Stomach (tissue), 8 donors: ENCODE measurements at regions not wholly inside any gene's neighbourhood (a gene's known extent, or its start where the extent isn't known, plus 50 kb on each side); places are given as distances from the start of the nearest gene placed in this dataset.

ENCODE experiments used
- DNase-seq, 2 donors: peaks; one replicate each; pipeline versions ENCODE4 v3.0.0 to v3.0.0-alpha.2; 2013 to 2019
- H3K27ac ChIP-seq, 5 donors: fragments of 200-600 bp in 4 of 5; sonication (generic) in 4 of 5; one replicate each; pipeline ENCODE4 v1.5.1; 2013 to 2019; ENCODE audit warnings: mild to moderate bottlenecking in 1 of 5, moderate library complexity in 1 of 5
- H3K27me3 ChIP-seq, 3 donors: fragments of 200-600 bp; sonication (generic); one replicate each; pipeline ENCODE4 v1.5.1; 2017 to 2019; ENCODE audit warnings: mixed run types in 1 of 3
- H3K36me3 ChIP-seq, 4 donors: fragments of 200-600 bp; sonication (generic); 1 replicate in 3 of 4; 2 replicates in 1 of 4; pipeline ENCODE4 v1.5.1; 2016 to 2019
- H3K4me1 ChIP-seq, 4 donors: fragments of 200-600 bp; sonication (generic); one replicate each; pipeline ENCODE4 v1.5.1; 2016 to 2019
- H3K4me3 ChIP-seq, 4 donors: fragments of 200-600 bp; sonication (generic) in 3 of 4; one replicate each; pipeline ENCODE4 v1.5.1; 2016 to 2019; ENCODE audit warnings: mild to moderate bottlenecking in 1 of 4
- H3K9me3 ChIP-seq, 4 donors: fragments of 200-600 bp; sonication (generic); one replicate each; pipeline ENCODE4 v1.5.1; 2016 to 2019
- EP300 ChIP-seq: sonication (generic); formaldehyde crosslinking; IDR thresholded peaks from one replicate; pipeline ENCODE4 v1.6.1; 2017; ENCODE audit warnings: antibody characterized with exemption
- POLR2A ChIP-seq, 4 donors: fragments of 450-650 bp; IDR thresholded peaks; one replicate each; pipeline ENCODE4 v1.6.1; 2016; ENCODE audit warnings: antibody characterized with exemption in 4 of 4, control low read depth in 2 of 4, mild to moderate bottlenecking in 1 of 4, moderate library complexity in 1 of 4
- POLR2AphosphoS5 ChIP-seq, 3 donors: sonication (generic); formaldehyde crosslinking; IDR thresholded peaks; one replicate each; pipeline ENCODE4 v1.6.1; 2016; ENCODE audit warnings: antibody characterized with exemption in 3 of 3
- WGBS, 5 donors: extraction: QIAGEN DNeasy Blood & Tissue Kit in 3 of 5; methylation state at CpG; one replicate each; pipeline versions ENCODE4 v1.1.5 to v1.1.7; 2013 to 2018; 5-methylcytosine and 5-hydroxymethylcytosine counted together
- intact Hi-C: fragments of 100-400 bp; cut with DNase I; formaldehyde crosslinking; loops from one replicate; pipeline ENCODE4 v1.15.1; 2023; ENCODE audit warnings: low total_unique reads
- TF ChIP-seq, protein P1 (sequence below), 7 experiments: fragments of 450-650 bp in 4 of 7; fragments of 200-600 bp in 3 of 7; sonication (generic) in 3 of 7; IDR thresholded peaks; one replicate each; pipeline ENCODE4 v1.5.1; 2016 to 2019; ENCODE audit warnings: antibody characterized with exemption in 7 of 7, control low read depth in 2 of 7, mild to moderate bottlenecking in 1 of 7
- donor health status: healthy with polysubstance abuse.
- donor health status: Bipolar disorder and iron deficiency.
- donor health status: healthy.

DNA sequence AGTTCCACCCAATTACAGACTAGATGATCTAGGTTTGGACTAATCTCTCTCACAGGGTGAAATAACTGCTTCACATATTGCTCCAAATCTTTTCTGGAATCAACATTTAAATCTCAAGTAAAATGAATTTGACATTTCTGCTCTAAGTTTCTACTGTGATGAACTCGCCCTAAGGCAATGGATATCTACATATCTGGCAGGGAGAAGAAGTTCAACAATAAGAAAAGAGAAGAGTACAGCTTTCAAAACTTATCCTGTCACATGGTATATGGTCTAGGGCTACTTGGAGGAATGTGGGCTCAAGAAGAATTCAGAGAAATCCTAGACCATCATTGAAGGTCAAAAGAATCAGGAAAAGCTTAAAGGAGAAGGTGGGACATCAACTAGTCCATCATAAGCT lies 440.2 kb downstream of the MBD2 start:
- Histone ChIP-seq H3K27me3 (no peaks in the 10 kb centered on the region), H3K36me3 (no peaks in the 10 kb centered on the region), H3K9me3 (no peaks in the 10 kb centered on the region), H3K4me3 (no peak overlapping the region), H3K4me1 (no peaks in the 10 kb centered on the region), H3K27ac (no peak overlapping the region)
- DNase-seq: no peak
- intact Hi-C loops: no loop called here
- WGBS, 5 donors: 69 to 91% (median 75%) methylated on average over 1 of the region's 1 CpG
- no peak for TF ChIP-seq POLR2A (IDR thresholded peaks at IDR 0.05)
- TF ChIP-seq, protein P1, sequence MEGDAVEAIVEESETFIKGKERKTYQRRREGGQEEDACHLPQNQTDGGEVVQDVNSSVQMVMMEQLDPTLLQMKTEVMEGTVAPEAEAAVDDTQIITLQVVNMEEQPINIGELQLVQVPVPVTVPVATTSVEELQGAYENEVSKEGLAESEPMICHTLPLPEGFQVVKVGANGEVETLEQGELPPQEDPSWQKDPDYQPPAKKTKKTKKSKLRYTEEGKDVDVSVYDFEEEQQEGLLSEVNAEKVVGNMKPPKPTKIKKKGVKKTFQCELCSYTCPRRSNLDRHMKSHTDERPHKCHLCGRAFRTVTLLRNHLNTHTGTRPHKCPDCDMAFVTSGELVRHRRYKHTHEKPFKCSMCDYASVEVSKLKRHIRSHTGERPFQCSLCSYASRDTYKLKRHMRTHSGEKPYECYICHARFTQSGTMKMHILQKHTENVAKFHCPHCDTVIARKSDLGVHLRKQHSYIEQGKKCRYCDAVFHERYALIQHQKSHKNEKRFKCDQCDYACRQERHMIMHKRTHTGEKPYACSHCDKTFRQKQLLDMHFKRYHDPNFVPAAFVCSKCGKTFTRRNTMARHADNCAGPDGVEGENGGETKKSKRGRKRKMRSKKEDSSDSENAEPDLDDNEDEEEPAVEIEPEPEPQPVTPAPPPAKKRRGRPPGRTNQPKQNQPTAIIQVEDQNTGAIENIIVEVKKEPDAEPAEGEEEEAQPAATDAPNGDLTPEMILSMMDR (IDR thresholded peaks at IDR 0.05): no peak

DNA sequence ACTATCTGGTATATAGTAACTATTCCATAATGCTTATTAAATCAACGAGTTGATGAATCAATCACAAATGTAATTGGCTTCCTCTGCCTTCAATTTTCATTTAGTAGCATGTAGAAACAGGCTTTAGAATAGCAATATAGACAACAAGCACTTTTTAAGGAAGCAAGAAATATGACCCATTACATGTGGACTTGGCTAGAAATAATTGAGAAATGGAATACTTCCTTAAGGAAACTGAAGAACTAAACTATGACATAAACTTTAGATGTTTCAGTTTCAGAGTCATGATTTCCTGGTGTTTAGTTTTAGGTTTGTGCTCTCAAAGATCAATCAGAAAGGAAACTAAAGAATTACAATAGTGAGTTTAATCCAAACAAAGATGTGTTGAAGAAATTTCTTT lies 443.8 kb downstream of the MBD2 start:
- H3K4me3 ChIP-seq: no peak overlapping the region
- no peak overlapping the region for H3K27ac ChIP-seq
- H3K9me3 ChIP-seq: no peaks in the 10 kb centered on the region
- no peaks in the 10 kb centered on the region for H3K27me3 ChIP-seq
- no peaks in the 10 kb centered on the region for H3K36me3 ChIP-seq
- TF ChIP-seq, protein P1 (IDR thresholded peaks at IDR 0.05): no peak
- TF ChIP-seq POLR2AphosphoS5 (IDR thresholded peaks at IDR 0.05): no peak
- no peak for TF ChIP-seq POLR2A (IDR thresholded peaks at IDR 0.05)
- TF ChIP-seq EP300: no peak
- DNase-seq: no peak
- WGBS, 5 donors: 52 to 81% (median 64%) methylated on average over 1 of the region's 1 CpG
- H3K4me1 ChIP-seq: no peaks in the 10 kb centered on the region
- intact Hi-C loops: no loop called here

DNA sequence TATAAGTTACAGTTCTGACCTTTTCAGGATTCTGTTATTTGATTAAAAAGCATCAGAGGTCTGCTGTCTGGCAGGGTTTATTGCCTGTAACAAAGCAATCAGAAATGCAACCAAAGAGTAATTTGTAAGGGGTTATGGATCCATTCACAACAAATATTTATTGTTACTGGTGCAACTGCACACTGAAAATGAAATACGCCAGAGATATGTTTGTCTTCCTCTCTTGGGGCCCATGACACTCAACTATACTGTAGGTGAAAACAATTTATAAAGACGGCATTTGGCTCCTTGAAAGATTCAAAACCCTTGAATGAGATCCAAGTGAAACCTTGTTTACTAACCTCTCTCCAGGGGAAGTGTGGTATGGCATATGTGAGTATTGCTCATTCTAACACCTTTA lies 452.2 kb downstream of the MBD2 start:
- intact Hi-C loops: no loop called here
- DNase-seq: no peak
- TF ChIP-seq, protein P1 (IDR thresholded peaks at IDR 0.05): no peak
- TF ChIP-seq POLR2A (IDR thresholded peaks at IDR 0.05): no peak
- TF ChIP-seq EP300: no peak
- no peak for TF ChIP-seq POLR2AphosphoS5 (IDR thresholded peaks at IDR 0.05)
- WGBS, 5 donors: 39 to 72% (median 55%) methylated on average over 2 of the region's 2 CpGs
- no peak overlapping the region for H3K4me3 ChIP-seq
- no peaks in the 10 kb centered on the region for H3K4me1 ChIP-seq
- peaks cover 0 to 8% (median 0%) of the 10 kb centered on the region in 4 donors for H3K9me3 ChIP-seq
- no peak overlapping the region for H3K27ac ChIP-seq
- H3K36me3 ChIP-seq: no peaks in the 10 kb centered on the region
- H3K27me3 ChIP-seq: no peaks in the 10 kb centered on the region

DNA sequence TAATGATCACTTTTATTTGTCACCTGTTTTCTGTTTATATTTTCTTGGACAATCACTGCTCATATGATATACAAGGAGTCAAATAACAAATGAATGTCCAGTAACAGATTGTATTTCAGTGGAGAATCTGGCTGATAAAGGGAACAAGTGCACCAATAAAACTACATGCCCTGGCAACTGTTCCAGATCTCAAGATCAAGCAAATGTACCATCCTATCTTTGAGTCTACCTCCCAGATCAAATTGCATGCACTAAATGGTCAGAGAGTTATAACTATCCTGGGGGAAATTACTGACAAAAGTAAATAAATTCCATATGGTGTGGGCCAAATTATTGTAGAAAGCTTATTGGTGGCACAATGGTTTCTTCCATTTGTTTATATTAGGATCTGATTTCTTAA lies 452.8 kb downstream of the MBD2 start:
- Histone ChIP-seq H3K4me1 (no peaks in the 10 kb centered on the region), H3K4me3 (no peak overlapping the region), H3K27ac (no peak overlapping the region), H3K9me3 (peaks cover 0 to 10% (median 0%) of the 10 kb centered on the region in 4 donors), H3K36me3 (no peaks in the 10 kb centered on the region), H3K27me3 (no peaks in the 10 kb centered on the region)
- TF ChIP-seq POLR2A (IDR thresholded peaks at IDR 0.05) (no peak), POLR2AphosphoS5 (IDR thresholded peaks at IDR 0.05) (no peak), EP300 (no peak)
- intact Hi-C loops: no loop called here
- DNase-seq: no peak

DNA sequence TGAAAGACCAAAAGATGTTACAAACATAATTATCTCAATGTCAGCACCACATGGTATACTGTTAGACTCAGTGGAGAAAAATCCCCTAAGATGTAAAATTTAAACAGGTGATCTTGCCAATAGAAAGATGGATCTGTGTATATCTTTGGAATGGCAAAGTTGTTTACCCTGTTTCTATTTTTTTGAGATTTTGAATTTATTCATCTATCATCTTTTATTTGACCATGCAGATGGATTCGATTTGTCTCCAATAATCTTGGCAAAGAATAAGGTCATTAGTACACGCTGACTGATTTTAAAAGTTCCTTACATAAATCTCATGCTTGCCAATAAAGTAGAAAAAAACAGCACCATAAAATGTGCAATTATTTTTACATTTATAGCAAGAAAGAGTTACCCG lies 459.3 kb downstream of the MBD2 start:
- intact Hi-C loops: no loop called here
- Histone ChIP-seq H3K27me3 (no peaks in the 10 kb centered on the region), H3K27ac (no peak overlapping the region), H3K4me3 (no peak overlapping the region), H3K4me1 (no peaks in the 10 kb centered on the region), H3K36me3 (no peaks in the 10 kb centered on the region), H3K9me3 (peaks cover 0 to 10% (median 0%) of the 10 kb centered on the region in 4 donors)
- TF ChIP-seq, protein P1 (IDR thresholded peaks at IDR 0.05): no peak
- TF ChIP-seq POLR2A (IDR thresholded peaks at IDR 0.05) (no peak), POLR2AphosphoS5 (IDR thresholded peaks at IDR 0.05) (no peak), EP300 (no peak)
- no peak for DNase-seq
- WGBS, 5 donors: 76 to 85% (median 78%) methylated on average over 3 of the region's 3 CpGs
